Urinary bladder (tissue), 3 donors: ENCODE measurements at regions not wholly inside any gene's neighbourhood (a gene's known extent, or its start where the extent isn't known, plus 50 kb on each side); places are given as distances from the start of the nearest gene placed in this dataset.

Source experiments
- DNase-seq: peaks from one replicate; pipeline ENCODE4 v3.0.0-alpha.2; 2015; ENCODE audit errors: extremely low spot score
- H3K27ac ChIP-seq: one replicate; pipeline ENCODE4 v1.5.1; 2013; ENCODE audit warnings: low read depth, mild to moderate bottlenecking, moderate library complexity
- H3K36me3 ChIP-seq: one replicate; pipeline ENCODE4 v1.6.1; 2013; ENCODE audit warnings: mild to moderate bottlenecking, moderate library complexity; ENCODE audit not compliant: insufficient read depth
- H3K4me1 ChIP-seq: one replicate; pipeline ENCODE4 v1.6.1; 2013; ENCODE audit warnings: mild to moderate bottlenecking, moderate library complexity; ENCODE audit not compliant: insufficient read depth
- H3K4me3 ChIP-seq: one replicate; pipeline ENCODE4 v1.5.1; 2013; ENCODE audit warnings: low read depth, low read length
- WGBS: extraction: QIAGEN DNeasy Blood & Tissue Kit; methylation state at CpG from one replicate; pipeline ENCODE4 v1.1.7; 2013; 5-methylcytosine and 5-hydroxymethylcytosine counted together
- donor health status: healthy with polysubstance abuse.
- donor health status: healthy.

GRCh38 chr11:128310676-128311445, 276.5 kb downstream of the ETS1 start:
- no peaks in the 10 kb centered on the region for H3K36me3 ChIP-seq
- H3K4me1 ChIP-seq: no peaks in the 10 kb centered on the region
- 81% methylated on average over 7 of the region's 7 CpGs for WGBS
- no peak overlapping the region for H3K4me3 ChIP-seq
- no peak overlapping the region for H3K27ac ChIP-seq
- DNase-seq: no peak

- H3K36me3 ChIP-seq: no peaks in the 10 kb centered on the region
- 86% methylated on average over 3 of the region's 3 CpGs for WGBS
- no peak for DNase-seq
- no peak overlapping the region for H3K27ac ChIP-seq
- no peak overlapping the region for H3K4me3 ChIP-seq
- H3K4me1 ChIP-seq: no peaks in the 10 kb centered on the region
These were observed 277.4 kb downstream of the ETS1 start for GRCh38 chr11:128310005-128310404.

- Histone ChIP-seq H3K36me3 (no peaks in the 10 kb centered on the region), H3K27ac (no peak overlapping the region), H3K4me3 (no peak overlapping the region), H3K4me1 (no peaks in the 10 kb centered on the region)
- WGBS: 90% methylated on average over 3 of the region's 3 CpGs
- no peak for DNase-seq
These were observed 278.6 kb downstream of the ETS1 start for GRCh38 chr11:128308794-128309193.

- Histone ChIP-seq H3K4me1 (no peaks in the 10 kb centered on the region), H3K36me3 (no peaks in the 10 kb centered on the region), H3K4me3 (no peak overlapping the region), H3K27ac (no peak overlapping the region)
- DNase-seq: no peak
- 91% methylated on average over 1 of the region's 1 CpG for WGBS
These were observed 281.8 kb downstream of the ETS1 start for GRCh38 chr11:128305588-128305987.

GRCh38 chr11:128304666-128305485, 282.5 kb downstream of the ETS1 start:
- Histone ChIP-seq H3K4me1 (no peaks in the 10 kb centered on the region), H3K36me3 (no peaks in the 10 kb centered on the region), H3K4me3 (no peak overlapping the region), H3K27ac (no peak overlapping the region)
- WGBS: 89% methylated on average over 8 of the region's 8 CpGs
- DNase-seq: no peak

DNA sequence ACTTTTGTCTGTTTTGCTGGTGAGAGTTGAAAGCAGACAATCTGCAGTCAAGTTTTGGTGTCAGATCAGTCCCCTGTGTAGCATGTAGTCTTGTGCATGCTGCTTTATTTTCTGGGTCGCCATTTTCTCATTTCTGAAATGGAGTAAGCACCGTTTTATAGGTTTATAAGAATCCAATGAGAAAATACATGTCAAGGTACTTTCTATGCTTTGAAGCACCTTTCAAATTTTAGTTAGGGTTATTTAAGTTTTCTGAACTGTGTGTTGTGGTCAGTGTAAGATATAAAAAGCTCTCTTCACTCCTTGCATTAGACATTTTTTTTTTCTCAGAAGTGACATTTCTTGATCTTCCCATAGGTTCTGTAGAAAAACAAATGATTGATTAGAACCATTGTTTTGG, 283.2 kb downstream of the ETS1 start:
- Histone ChIP-seq H3K27ac (no peak overlapping the region), H3K4me3 (no peak overlapping the region), H3K4me1 (no peaks in the 10 kb centered on the region), H3K36me3 (no peaks in the 10 kb centered on the region)
- 91% methylated on average over 2 of the region's 2 CpGs for WGBS
- DNase-seq: no peak

GRCh38 chr11:128303383-128303782, 284.0 kb downstream of the ETS1 start:
- Histone ChIP-seq H3K27ac (no peak overlapping the region), H3K36me3 (no peaks in the 10 kb centered on the region), H3K4me3 (no peak overlapping the region), H3K4me1 (no peaks in the 10 kb centered on the region)
- WGBS: 92% methylated on average over 5 of the region's 5 CpGs
- no peak for DNase-seq

GRCh38 chr11:128302425-128303186, 284.8 kb downstream of the ETS1 start:
- DNase-seq: no peak
- Histone ChIP-seq H3K36me3 (no peaks in the 10 kb centered on the region), H3K4me1 (no peaks in the 10 kb centered on the region), H3K27ac (no peak overlapping the region), H3K4me3 (no peak overlapping the region)
- 79% methylated on average over 7 of the region's 7 CpGs for WGBS

DNA sequence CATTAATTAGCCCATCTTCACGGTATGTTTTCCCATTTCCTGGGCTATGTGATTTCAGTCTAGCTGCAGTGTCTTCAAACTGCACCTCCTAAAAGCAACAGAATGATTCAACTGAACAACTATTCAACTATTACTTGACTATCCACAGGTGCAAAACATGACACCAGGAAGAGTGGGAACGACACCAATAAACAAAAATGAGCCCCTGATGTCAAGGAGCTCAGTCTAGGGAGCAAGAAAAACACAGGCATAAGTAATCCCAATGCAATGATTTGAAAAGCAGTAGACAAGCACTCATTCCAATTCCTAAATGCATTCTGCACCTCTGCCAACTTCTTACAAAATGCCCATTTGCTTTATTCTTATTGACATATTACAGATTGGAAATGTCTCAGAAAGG, 285.6 kb downstream of the ETS1 start:
- WGBS: 84% methylated on average over 2 of the region's 2 CpGs
- Histone ChIP-seq H3K4me1 (no peaks in the 10 kb centered on the region), H3K4me3 (no peak overlapping the region), H3K36me3 (no peaks in the 10 kb centered on the region), H3K27ac (no peak overlapping the region)
- DNase-seq: no peak

DNA sequence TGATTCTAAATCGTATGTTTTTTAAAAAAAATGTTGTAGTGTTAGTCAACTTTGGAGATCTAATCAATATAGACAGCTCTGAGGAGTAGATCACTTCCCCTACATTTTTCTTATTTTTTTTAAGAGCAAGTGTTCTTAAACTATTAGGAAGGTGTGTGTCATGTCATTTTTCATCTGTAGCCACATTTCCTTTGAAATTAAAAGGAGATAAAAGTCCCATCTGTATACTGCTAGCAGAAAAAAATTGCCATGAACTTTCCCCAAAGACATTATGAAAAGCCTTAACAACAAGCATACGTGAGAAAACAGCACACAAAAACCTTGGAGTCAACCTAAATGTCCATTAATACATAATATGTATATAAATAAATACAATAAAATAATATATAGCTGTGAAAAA, 286.6 kb downstream of the ETS1 start:
- Histone ChIP-seq H3K36me3 (no peaks in the 10 kb centered on the region), H3K4me1 (no peaks in the 10 kb centered on the region), H3K4me3 (no peak overlapping the region), H3K27ac (no peak overlapping the region)
- 91% methylated on average over 2 of the region's 2 CpGs for WGBS
- DNase-seq: no peak

GRCh38 chr11:128299132-128299726, 288.1 kb downstream of the ETS1 start:
- DNase-seq: no peak
- Histone ChIP-seq H3K27ac (peak overlapping the region; percentile 26), H3K36me3 (no peaks in the 10 kb centered on the region), H3K4me3 (no peak overlapping the region), H3K4me1 (no peaks in the 10 kb centered on the region)
- 65% methylated on average over 6 of the region's 6 CpGs for WGBS

DNA sequence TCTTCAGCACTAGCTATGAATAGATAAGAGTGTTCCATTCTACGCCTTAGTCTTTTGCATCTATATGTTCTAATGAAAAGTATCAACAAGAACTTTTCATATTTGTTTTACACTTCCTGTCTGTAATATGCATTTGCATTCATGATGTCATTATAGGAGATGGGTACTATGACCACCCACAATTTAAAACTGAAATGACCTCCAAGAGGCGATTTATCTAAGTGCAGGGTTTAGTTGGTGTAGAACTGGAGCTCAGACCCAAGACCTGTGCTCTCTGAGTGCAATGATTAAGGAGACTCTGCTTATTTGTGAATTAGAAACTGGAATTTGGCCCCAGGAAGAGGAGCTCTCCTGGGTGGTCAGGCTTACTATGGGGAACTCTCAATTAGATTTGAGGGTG, 289.1 kb downstream of the ETS1 start:
- Histone ChIP-seq H3K4me1 (no peaks in the 10 kb centered on the region), H3K27ac (no peak overlapping the region), H3K4me3 (no peak overlapping the region), H3K36me3 (no peaks in the 10 kb centered on the region)
- 81% methylated on average over 2 of the region's 2 CpGs for WGBS
- DNase-seq: no peak

DNA sequence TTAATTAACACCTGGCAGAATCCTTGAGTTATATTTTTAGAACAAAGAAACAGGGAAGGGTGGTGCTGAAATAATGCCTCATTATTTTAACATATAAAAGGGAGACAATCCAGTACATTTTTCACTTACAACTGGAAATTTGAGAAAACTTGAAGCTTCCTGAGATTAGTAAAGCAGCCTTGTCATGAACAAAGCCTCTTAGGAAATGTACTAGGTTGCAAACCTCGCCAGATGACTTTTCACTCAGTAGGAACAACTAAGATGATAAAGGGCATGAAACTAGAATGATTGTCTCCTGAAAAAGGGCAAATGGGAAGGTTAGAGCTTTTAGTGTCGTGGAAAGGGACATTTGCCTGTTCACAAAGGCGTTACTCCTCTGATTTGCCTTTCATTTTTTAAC, 289.6 kb downstream of the ETS1 start:
- Histone ChIP-seq H3K36me3 (no peaks in the 10 kb centered on the region), H3K4me3 (no peak overlapping the region), H3K4me1 (no peaks in the 10 kb centered on the region), H3K27ac (no peak overlapping the region)
- DNase-seq: no peak
- 76% methylated on average over 3 of the region's 3 CpGs for WGBS
